ENCODE measurements at regions not wholly inside any gene's neighbourhood (a gene's known extent, or its start where the extent isn't known, plus 50 kb on each side); places are given as distances from the start of the nearest gene placed in this dataset.

DNA sequence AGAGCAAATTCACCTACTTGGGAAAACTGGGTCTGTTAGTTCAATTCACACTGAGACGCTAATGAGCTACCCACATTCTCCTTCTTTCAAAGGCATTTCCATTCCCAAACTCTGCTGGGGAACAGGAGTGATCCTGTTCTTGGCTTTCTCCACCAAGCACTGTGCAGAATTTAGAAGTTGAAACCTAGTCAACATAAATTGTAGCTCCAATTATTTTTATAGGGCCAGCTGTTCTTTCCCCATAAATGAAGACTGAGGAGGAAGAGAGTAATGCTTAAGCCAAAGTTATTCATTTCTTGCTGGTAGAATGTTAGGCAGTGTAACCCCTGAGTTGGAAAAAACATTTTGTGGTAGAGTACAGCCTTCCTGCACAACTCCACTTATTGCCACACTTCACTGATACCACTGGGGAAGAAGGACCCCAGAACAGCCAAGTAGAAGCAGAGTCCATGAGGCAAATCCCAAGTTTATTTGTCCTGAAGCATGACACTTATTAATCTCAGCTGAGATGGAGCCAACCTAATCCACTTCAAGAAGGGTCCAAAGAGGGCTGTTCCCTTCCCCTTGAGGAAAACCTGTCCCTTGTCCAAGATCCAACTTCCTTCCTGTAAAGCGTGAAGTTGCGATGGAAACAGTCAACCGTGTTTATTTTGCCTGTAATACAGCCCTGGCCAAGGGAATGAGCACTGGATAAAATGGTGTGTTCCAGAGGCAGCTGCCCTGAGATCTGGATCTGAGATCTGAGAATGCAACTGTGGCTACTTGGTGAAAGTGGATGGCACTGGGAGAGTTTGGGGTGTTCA is 151.8 kb downstream of the TBX5 start:
- DNase-seq, result no peak

DNA sequence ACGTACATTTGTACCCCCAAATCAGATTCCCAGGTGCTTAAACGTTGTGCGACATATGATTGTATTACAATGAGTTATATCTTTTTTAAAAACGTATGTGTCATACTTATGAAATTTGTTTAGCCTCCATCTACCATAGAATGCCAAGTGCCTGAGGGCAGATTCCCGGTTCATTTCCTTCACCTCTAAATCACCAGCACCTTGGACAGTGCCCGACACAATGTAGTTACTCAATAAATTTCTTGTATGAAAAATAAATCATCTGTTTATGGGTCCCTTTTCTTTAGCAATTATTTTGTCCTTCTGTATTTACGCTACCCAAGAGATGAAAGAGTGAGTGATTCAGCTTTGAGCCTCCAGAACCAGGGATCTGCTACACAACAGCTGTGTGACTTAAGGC is 157.4 kb downstream of the TBX5 start:
- DNase-seq, result no peak

DNA sequence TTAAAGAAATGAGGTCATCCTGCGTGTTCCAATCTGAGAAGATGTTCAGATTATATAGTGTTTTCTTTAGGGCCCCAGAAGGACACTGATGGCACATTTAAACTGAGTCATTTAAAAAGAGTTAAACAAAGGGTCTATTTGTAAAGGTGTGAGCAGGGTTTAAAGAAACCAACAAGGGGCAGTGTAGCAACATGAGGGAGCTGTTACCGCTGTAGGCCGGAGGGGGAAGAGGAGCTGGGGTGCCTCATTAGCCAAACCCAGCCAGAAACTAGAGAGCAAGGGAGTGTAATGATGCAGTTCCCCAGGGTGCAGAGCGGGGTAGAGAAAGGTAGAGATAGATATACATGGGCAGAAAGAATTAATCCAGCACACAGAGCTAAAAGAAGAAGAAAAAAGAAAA is 160.4 kb downstream of the TBX5 start:
- DNase-seq, result no peak

DNA sequence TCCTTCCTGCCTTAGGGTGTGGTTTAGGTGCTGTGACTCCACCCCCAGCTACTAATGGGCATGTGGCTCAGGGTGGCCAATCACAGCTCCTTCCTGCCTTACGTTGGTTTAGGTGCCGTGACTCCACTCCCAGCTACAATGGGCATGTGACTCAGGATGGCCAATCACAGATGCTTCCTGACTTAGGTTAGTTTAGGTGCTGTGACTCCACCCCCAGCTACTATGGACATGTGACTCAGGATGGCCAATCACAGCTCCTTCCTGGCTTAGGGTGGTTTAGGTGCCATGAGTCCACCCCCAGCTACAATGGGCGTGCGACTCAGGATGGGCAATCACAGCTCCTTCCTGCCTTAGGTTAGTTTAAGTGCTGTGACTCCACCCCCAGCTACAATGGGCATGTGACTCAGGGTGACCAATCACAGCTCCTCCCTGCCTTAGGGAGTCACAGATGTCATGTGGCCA is 163.9 kb downstream of the TBX5 start:
- no peak for DNase-seq

DNA sequence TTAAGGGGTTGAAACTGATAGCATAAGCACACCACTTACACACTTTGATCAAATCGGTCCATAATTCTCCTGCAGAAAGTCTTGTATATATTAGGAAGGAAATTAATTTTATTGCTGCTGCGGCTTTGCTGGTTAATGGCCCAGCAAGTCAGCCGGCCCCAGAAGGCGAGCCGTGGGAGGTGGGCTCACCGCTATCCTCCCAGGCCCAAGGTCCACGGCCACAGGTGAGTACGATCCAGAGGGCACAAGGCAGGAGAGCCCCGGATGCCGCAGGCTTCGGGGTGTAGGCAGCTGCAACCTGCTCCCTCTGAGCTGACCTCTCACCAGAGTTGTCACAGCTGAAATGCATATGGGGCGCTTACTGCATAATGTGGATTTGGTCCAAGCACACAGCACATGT is 165.7 kb downstream of the TBX5 start:
- DNase-seq, result no peak

DNA sequence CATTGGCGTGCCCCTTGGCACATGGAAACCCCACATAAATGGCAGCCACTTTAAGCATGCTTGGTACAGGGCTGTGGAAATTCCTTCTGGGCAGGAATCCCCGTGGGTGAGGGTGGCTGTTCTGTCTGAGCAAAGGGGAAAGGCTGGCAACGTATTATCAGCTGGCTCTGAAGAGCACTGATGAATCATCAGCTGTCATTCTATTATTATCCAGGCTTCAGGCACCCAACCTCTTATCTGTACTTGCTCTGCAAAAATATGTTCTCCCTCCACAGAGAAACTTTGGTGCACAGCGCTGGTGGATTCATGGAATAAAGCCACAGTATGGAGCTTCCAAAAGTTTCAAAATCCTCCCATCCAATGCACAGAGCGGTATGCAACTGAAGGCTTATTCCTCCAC is 167.1 kb downstream of the TBX5 start:
- DNase-seq, result no peak

DNA sequence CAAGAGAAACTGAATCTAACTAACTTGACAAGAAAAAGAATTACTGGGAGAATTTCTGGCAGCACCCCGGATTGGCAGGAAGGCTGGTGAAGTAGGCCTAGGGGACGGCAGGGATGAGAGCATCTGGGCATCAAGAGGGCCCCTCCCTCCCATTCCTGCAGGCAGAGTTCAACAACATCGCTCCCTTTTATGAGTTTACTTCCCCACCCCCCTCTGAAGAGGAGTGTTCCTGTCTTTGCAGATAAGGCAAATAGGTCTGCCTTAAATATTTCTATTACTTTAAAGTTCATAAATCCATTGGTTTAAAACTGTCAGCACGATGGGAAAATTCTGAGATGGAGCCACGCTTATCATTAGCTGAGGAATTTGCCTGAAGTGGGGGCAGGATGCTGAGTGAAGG is 168.7 kb downstream of the TBX5 start:
- DNase-seq, result no peak

DNA sequence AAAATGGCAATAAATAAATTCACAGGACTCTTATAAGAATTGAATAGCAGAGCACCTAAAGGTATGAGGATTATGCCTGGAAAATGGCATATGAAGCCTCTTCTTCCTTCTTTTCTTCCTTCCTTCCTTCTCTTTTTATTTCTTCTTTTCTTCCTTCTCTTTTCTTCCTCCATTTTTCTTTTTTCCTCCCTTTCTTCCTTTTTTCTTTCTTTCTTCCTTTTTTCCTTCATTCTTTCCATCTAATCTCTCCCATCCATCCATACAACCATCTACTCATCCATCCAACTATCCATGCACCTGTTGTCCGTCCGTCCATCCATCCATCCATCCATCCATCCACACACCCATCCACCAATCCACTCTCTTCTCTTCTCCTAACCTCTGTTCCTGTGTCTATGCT is 173.8 kb downstream of the TBX5 start:
- DNase-seq, result no peak

DNA sequence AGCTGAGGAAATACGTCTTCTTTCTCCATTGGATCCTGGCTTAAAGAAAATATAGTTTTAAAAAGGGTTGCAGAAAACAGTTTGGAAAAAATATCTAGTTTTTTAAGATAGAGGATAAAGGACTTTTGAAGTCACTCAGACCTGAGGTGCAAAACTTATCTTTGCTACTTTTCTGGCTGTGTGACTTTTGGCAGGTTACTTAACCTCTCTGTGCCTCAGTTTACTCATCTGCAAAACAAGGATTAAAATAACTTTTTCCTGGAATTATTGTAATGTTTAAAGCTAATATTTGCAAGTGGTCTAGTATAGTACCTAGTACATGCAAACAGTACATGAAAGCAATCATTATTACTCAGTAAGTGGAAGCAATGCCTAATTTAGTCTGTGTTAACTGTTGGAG is 176.8 kb downstream of the TBX5 start:
- DNase-seq, result no peak

DNA sequence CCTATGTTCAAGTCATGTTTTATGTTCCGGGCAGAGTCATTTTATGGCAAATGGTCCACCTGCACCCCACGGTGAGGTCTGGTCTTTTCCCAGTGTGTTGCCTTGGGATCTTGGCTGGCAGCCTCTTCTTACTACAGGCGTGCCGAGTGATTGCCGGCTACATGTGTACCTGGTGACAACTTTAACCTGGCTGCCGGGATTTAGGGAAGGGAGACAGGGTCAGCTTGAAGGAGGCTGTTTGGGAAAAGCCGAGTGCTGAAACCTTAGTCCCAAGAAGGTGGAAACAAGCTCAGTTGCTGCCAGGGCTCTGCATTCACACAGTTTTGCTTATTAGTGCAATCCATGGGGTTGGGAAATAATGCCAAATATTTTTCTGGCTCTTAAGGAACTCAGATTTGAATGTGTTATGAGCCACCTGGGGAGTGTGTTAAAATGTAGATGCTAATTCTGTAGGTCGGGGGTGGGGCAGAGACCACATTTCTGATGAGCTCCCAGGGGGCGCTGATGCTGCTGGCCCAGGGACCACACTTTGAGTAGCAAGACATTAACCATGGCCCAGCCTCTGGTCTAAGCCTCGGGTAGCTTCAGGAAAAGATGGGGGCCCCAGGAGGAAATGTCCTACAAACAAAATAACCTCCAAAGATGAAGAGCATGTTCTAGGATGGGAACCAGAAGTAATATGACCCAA is 179.6 kb downstream of the TBX5 start:
- no peak for DNase-seq

DNA sequence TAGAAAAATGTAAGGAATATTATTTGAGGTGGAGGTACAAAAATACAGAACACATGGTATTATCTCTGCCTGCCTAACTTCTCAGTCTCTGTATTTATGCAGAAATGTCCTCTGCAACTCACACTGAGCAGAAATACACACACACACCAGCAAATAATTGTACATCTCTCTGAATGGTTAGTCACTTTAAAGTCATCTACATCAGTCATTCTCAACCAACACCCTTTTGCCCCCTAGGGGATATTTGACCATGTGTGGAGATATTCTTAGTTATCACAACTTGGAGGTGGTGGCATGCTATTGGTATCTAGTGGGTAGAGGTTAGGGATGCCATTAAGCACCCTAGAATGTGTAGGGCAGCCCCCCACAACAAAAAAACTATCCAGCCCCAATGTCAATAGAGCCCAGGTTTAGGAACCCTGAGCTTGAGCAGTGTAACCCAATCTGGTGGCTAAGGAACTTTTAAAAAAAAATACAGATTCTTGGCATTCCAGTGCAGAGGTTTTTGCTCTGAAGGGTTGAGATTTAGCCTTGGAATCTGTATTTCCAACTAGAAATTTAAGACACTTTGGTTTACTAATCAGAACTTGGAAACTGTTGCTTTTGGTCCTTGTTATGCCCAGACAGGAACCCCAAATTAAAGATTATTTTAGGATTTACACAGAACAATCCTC is 183.8 kb downstream of the TBX5 start:
- DNase-seq, result no peak

DNA sequence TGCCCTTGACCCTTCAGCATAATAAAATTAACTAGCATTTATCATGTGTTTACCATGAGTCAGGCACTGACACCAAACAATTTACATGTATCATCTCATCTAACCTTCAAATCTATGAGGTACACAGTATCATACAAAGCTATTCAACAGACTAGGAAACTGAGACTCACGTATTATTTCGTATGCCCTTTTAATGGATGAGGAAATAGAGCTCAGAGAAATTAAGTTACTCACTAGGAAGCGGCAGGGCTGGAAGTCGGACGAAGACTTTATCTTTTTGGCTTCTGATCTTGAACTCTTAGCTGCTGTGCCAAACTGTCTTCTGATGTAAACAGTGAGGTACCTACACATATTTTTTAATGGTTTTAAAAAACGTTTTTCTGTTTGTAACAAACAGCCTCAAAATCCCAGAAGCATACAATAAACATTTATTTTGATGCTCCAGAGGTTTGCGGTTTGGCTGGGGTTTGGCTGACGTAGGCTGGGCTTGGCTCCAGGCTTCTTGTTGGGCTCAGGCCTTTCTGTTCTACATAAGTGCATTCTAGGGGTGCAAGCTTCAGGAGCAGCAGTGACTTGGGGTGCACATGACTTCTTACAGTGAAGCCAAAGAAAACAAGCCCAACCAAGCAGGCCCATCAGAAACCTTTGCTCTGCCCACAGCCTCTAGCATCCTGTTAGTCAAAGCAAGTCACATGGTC is 184.7 kb downstream of the TBX5 start:
- no peak for DNase-seq

DNA sequence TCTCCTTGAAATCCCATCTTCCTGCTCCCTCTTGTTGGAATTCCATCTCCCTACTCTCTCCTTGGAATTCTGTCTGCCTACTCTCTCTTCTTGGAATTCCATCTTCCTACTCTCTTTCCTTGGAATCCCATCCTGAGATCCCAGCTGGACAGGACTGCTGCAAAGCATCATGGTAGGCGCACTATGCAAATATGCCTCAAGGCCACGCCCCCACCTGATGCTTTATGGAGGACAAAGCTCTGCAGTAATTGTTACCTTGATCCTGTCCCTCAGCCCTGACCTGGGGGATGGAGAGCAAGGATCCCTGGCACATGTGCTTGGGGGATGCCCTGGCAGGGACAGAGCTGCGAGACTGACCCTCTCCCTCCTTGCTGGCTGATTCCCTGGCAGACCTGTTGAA is 185.6 kb downstream of the TBX5 start:
- no peak for DNase-seq

DNA sequence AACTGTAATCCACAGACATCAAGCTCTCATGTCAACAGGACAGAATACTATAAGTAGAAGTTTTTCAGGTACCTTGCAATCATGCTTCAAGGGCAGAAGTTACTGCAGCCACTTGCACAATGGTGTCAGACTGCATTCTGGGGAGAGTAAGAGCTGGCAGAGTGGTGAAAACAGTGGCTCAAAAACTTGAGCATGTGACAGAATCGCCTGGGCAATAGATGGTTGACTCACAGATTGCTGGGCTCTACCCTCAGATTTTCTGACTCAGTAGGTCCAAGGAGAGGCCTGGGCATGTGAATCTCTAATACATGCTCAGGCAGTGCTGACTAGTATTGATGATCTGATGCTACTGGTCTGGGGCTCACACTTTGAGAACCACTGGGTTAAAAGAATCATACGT is 187.8 kb downstream of the TBX5 start:
- DNase-seq, result no peak

DNA sequence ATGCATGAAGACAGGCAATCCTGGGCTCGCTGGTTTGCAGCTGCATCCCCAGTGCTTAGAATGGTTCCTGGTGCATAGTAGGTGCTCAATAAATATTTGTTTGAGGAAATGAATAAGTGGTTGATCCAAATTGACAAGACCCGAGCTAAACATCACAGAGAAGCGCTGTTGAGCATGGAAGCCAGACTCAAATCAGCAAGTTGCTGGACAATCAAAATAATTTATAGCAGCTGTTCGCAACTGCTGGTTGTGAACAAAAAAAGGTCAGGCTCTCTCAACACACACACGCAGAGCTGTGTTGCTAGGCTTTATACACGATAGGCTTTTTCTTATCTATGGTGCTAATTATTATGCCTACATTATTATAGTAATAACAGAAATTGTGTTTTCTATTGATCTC is 190.2 kb downstream of the TBX5 start:
- DNase-seq, result no peak

DNA sequence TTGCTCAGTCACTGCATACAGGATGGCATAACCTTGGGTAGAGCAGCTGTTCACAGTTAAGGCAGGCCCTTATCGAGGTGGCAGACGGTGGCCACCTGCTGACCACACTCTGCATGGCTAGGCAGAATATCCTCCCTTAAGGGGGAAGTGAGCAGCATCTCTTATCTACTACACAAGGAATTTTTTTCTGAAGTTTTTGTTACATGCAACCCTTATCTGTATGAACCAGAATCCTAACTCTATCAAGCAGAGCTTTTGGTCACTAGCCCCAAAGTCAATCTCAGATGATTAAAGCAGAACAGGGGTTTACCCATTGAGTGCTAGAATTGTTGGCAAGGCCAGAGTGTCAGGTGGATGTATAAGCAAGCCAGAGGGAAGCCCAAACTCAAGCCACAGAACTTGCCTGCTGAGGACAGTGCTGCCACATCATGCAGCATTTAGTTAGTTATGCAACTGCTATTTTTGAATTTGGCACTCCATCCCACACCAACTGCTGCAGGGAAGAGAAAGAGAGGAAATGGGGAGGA is 192.8 kb downstream of the TBX5 start:
- no peak for DNase-seq

DNA sequence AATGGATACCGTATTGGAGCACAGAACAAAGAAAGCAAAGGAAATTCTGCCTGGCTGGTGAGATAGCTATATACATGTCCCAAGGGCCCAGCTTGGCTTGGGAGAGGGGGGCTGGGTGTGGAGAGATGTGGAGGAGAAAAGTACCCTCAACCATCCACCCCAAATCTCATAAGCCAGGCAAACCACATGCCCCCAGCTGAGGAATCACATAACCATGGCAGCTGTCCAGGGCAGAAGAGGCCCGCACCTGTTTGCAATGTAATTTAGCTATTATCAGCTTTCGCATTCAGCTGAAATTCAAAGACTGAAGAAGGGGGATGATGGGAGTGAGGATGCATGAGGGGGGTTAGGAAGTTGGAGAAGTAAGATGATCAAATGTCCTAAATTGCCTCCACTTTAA is 196.1 kb downstream of the TBX5 start:
- peak; percentile 56 for DNase-seq

DNA sequence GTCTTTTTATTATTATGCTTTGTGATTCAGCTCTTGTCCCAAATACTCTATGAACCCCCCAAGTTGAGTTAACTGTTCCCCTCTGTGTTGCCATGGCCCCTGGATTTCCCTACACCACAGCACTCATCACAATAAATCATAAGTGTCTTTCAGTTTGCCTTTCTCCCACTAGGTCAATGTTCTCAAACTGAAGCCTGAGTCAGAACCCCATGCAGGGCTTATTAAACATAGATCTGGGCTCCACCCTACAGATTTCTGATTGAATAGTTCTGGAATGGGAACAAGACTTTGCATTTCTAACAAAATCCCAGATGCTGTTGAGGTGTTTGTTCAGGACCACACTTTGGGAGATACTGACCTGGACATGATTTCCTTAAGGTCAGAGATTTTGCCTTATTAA is 199.4 kb downstream of the TBX5 start:
- DNase-seq, result no peak

DNA sequence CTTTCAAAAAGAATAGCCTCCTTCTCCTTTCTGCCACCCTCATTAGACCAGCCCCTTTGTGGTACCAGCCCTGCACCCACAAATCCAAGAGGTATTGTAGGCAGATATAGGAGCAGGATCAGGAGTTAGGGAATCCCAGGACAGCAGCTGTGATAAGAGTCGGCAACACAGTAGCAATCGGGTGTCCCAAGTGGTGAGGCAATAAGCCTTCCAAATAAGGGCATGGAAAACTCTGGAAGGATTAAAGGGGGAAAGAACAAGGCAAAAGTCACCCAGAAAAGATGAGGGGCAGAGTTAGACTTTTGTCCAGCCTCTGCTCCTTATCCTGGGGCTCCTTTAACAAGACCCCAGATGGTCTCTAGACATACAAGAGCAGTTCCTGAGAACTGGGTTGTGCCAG is 204.2 kb downstream of the TBX5 start:
- DNase-seq, result no peak

DNA sequence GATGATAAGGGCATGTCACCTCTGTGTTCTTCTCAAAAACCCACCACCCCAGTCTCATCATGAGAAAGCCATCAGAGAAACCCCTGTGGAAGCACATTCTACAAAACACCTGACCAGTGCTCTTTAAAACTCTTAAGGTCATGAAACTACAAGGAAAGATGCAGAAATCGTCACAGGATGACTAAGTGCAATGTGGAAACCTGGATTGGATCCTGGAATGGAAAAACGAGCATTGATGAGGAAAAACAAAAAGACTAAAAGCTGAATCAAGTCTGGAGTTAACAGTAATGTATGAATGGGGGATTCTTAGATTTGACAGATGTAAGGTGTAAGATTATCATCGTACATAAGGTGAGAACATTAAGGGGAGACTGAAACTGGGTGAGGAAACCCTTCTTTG is 211.0 kb downstream of the TBX5 start:
- DNase-seq, result no peak

DNA sequence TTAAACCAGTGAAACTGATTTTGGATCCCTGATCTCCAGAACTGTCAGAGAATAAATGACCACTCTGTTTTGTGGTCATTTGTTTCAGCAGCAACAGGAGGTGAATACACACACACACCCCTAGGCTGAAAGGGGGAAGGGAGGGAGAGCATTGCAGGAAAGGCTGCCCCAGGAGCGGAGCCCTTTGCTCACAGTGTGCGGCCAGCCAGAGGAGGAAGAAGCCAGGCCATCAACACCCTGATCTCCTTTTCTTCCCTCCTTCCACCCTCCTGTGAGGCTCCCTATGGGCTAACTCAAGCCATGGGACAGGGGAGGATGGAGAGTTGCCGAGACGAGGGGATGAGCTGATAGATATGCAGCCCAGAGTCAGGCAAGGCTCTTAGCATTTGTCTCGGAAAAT is 211.9 kb downstream of the TBX5 start:
- no peak for DNase-seq

DNA sequence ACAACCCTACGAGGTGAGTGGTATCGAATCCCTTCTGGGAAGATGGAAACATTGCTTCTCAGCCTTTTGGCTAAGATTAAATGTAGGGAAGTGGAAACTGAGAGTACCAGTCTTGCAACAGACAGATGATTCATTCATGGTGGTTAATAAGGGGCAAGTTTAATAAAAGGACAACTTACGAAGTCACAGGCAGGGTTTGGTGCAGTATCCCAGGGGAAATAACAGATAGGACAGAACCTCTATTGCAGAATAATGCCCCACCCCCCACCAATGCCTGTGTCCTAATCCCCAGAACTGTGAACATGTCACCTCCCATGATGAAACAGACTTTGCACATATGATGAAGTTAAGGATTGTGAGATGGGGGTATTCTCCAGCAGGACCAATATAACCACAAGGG is 212.5 kb downstream of the TBX5 start:
- no peak for DNase-seq

DNA sequence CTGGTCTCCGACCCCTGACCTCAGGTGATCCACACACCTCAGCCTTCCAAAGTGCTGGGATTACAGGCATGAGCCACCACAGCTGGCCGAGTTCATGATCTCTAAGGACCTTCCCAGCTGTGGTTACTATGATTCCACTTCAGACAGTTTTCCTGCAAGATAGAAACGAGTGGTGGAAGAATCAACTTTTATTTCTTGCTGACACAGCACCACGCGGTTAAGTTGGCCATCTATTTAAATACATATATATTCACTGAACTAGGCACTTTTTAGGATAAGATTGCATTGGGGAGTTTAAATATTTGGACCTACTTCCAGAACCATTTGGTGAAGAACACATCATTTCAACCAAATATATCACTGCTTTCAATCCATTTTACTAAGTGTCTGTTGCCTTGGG is 213.4 kb downstream of the TBX5 start:
- DNase-seq, result no peak

All from DMS153 (cell line).